DMS 273 (cell line): ENCODE measurements at regions not wholly inside any gene's neighbourhood (a gene's known extent, or its start where the extent isn't known, plus 50 kb on each side); places are given as distances from the start of the nearest gene placed in this dataset.
A peak's percentile ranks its signal among the peaks of the same experiment; 100 is the strongest.
"Not testable (repeated sequence)": the region's sequence is repeated elsewhere in the genome, so short reads cannot be mapped to it uniquely, and the experiment has no call there.

Source experiments
- DNase-seq: peaks from one replicate; lab custom pipeline; 2025; ENCODE audit not compliant: unreplicated experiment; lab: John Stamatoyannopoulos, UW

GRCh38 chrX:125193921-125194320 lies 125.8 kb upstream of the TEX13C start:
- DNase-seq = no peak

GRCh38 chrX:125198546-125198945 lies 121.1 kb upstream of the TEX13C start:
- DNase-seq = no peak

GRCh38 chrX:125202591-125203248 lies 117.0 kb upstream of the TEX13C start:
- peak; percentile 8 for DNase-seq

- DNase-seq = peak; percentile 29
Measured at GRCh38 chrX:125203365-125203736, 116.3 kb upstream of the TEX13C start.

GRCh38 chrX:125203737-125204578 lies 115.7 kb upstream of the TEX13C start:
- DNase-seq = peak; percentile 31

GRCh38 chrX:125204681-125205132 lies 115.0 kb upstream of the TEX13C start:
- no peak for DNase-seq

GRCh38 chrX:125205133-125205917 lies 114.3 kb upstream of the TEX13C start:
- DNase-seq = peak; percentile 56

GRCh38 chrX:125205918-125206665 lies 113.6 kb upstream of the TEX13C start:
- peak; percentile 25 for DNase-seq

GRCh38 chrX:125210146-125210545 lies 109.5 kb upstream of the TEX13C start:
- DNase-seq = no peak

GRCh38 chrX:125219852-125220251 lies 99.8 kb upstream of the TEX13C start:
- DNase-seq = no peak

GRCh38 chrX:125236955-125237354 lies 82.7 kb upstream of the TEX13C start:
- DNase-seq = no peak

GRCh38 chrX:125248931-125249330 lies 70.7 kb upstream of the TEX13C start:
- no peak for DNase-seq

GRCh38 chrX:125255759-125256158 lies 63.9 kb upstream of the TEX13C start:
- DNase-seq = not testable (repeated sequence)

- no peak for DNase-seq
Measured at GRCh38 chrX:125262836-125263235, 56.8 kb upstream of the TEX13C start.

- DNase-seq = no peak
Measured at GRCh38 chrX:125266153-125266660, 53.5 kb upstream of the TEX13C start.
